OCI-LY7 (cell line): ENCODE measurements at regions not wholly inside any gene's neighbourhood (a gene's known extent, or its start where the extent isn't known, plus 50 kb on each side); places are given as distances from the start of the nearest gene placed in this dataset.
"Not testable (repeated sequence)": the region's sequence is repeated elsewhere in the genome, so short reads cannot be mapped to it uniquely, and the experiment has no call there.

Source experiments
- CTCF ChIP-seq: fragments of 200-600 bp; sonication (generic); conservative IDR thresholded peaks from 2 replicates; pipeline ENCODE4 v1.5.1; 2014; ENCODE audit warnings: mild to moderate bottlenecking, antibody characterized with exemption, low read length, moderate library complexity, mixed read lengths
- EZH2phosphoT487 ChIP-seq: fragments of 200-600 bp; sonication (generic); IDR thresholded peaks from 2 replicates; pipeline ENCODE4 v1.6.1; 2018; ENCODE audit warnings: low read depth, borderline replicate concordance, mild to moderate bottlenecking, mixed run types, antibody characterized with exemption, low read length, moderate library complexity, mixed read lengths

GRCh38 chr2:183546560-183547350 is 422.5 kb downstream of the NUP35 start:
- not testable (repeated sequence) for TF ChIP-seq CTCF, EZH2phosphoT487
